Bronchial epithelial cell (primary cell): ENCODE measurements at regions not wholly inside any gene's neighbourhood (a gene's known extent, or its start where the extent isn't known, plus 50 kb on each side); places are given as distances from the start of the nearest gene placed in this dataset.

ENCODE experiments used
- DNase-seq: peaks from one replicate; pipeline ENCODE4 v3.0.0-alpha.2; 2010; ENCODE audit warnings: low read depth
- FAIRE-seq: peaks from 2 replicates; lab custom pipeline; 2011; peaks lifted over from hg19 to GRCh38; lab: Jason Lieb, UNC
- H3K27me3 ChIP-seq: 2 replicates; pipeline ENCODE4 v1.5.1; 2011; ENCODE audit warnings: low read length; ENCODE audit not compliant: control insufficient read depth, insufficient read depth
- H3K36me3 ChIP-seq: 2 replicates; pipeline ENCODE4 v1.5.1; 2011; ENCODE audit warnings: low read length; ENCODE audit not compliant: control insufficient read depth, insufficient read depth
- H3K4me3 ChIP-seq: 2 replicates; pipeline ENCODE4 v1.5.1; 2011; ENCODE audit warnings: mild to moderate bottlenecking, low read depth, low read length, control low read depth
- TF ChIP-seq, protein P1 (sequence below): IDR thresholded peaks from 2 replicates; pipeline ENCODE4 v1.5.1; 2011; ENCODE audit warnings: mild to moderate bottlenecking, moderate library complexity, low read length, control low read depth, inconsistent platforms; ENCODE audit not compliant: insufficient read depth, severe bottlenecking

- DNase-seq: peak; percentile 3
- FAIRE-seq: peak; percentile 94
- TF ChIP-seq, protein P1, sequence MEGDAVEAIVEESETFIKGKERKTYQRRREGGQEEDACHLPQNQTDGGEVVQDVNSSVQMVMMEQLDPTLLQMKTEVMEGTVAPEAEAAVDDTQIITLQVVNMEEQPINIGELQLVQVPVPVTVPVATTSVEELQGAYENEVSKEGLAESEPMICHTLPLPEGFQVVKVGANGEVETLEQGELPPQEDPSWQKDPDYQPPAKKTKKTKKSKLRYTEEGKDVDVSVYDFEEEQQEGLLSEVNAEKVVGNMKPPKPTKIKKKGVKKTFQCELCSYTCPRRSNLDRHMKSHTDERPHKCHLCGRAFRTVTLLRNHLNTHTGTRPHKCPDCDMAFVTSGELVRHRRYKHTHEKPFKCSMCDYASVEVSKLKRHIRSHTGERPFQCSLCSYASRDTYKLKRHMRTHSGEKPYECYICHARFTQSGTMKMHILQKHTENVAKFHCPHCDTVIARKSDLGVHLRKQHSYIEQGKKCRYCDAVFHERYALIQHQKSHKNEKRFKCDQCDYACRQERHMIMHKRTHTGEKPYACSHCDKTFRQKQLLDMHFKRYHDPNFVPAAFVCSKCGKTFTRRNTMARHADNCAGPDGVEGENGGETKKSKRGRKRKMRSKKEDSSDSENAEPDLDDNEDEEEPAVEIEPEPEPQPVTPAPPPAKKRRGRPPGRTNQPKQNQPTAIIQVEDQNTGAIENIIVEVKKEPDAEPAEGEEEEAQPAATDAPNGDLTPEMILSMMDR: no peak
These were observed 581.6 kb downstream of the NPHP4 start for GRCh38 chr1:5410652-5411051.

GRCh38 chr1:5408401-5408800 is 583.8 kb downstream of the NPHP4 start:
- TF ChIP-seq, protein P1: no peak
- Histone ChIP-seq H3K36me3 (no peaks in the 10 kb centered on the region), H3K27me3 (no peaks in the 10 kb centered on the region), H3K4me3 (no peak overlapping the region)
- FAIRE-seq (peak; percentile 94), DNase-seq (no peak)

More at GRCh38 chr1:5410652-5411051, 581.6 kb downstream of the NPHP4 start:
- H3K4me3 ChIP-seq: no peak overlapping the region
- H3K27me3 ChIP-seq: no peaks in the 10 kb centered on the region
- no peaks in the 10 kb centered on the region for H3K36me3 ChIP-seq

GRCh38 chr1:5405263-5405662 is 587.0 kb downstream of the NPHP4 start:
- no peak for DNase-seq
- Histone ChIP-seq H3K4me3 (no peak overlapping the region), H3K36me3 (no peaks in the 10 kb centered on the region), H3K27me3 (no peaks in the 10 kb centered on the region)
- FAIRE-seq: no peak
- TF ChIP-seq, protein P1: no peak

DNA sequence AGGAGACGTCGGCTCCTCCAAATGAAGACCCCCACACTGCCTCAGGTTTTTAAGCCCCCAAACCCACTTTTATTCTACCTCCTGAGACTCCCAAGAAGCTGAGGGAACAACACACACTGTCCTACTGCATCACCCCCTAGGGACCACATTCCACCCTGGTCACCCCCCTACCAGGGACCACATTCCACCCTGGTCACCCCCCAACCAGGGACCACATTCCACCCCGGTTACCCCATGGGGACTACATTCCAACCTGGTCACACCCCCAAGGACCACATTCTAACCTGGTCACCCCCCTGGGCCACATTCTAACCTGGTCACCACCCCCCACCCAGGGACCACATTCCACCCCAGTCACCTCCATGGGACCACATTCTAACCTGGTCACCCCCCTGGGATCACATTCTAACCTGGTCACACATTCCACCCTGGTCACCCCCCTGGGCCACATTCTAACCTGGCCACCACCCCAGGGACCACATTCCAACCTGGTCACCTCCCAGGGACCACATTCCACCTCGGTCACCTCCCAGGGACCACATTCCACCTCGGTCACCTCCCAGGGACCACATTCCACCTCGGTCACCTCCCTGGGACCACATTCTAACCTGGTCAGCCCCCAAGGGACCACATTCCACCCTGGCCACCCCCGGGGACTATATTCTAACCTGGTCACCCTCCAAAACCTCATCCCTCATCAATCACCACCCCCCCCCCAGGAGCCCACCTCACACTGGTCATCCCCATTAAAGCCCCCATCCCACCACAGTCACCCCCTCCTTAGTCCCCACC is 587.6 kb downstream of the NPHP4 start:
- no peak overlapping the region for H3K4me3 ChIP-seq
- no peaks in the 10 kb centered on the region for H3K27me3 ChIP-seq
- H3K36me3 ChIP-seq: no peaks in the 10 kb centered on the region
- TF ChIP-seq, protein P1: no peak
- FAIRE-seq (no peak), DNase-seq (no peak)

- H3K4me3 ChIP-seq: no peak overlapping the region
- H3K27me3 ChIP-seq: no peaks in the 10 kb centered on the region
- FAIRE-seq (no peak), DNase-seq (no peak)
- no peaks in the 10 kb centered on the region for H3K36me3 ChIP-seq
- TF ChIP-seq, protein P1: no peak
These were observed 588.3 kb downstream of the NPHP4 start for GRCh38 chr1:5403935-5404334.

DNA sequence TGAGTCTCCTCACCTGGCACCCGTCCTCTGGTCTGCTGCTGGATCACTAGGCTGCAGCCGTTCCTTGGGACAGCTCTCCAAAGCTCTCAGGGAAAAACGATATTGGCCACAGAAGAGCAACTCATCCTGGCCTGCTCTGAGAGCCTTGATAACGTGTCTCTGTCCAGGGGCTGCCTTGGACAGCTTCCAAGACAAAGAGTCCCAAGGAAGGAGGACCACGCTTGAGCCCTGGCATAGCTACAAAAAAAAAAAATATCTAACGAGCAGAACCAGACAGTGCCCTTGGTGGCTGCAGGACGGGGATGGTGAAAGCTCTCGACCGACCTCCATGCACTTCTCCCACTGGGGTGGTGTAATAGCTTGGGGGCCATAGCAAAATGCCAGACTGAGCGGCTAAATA is 589.6 kb downstream of the NPHP4 start:
- TF ChIP-seq, protein P1: no peak
- DNase-seq: no peak
- no peak overlapping the region for H3K4me3 ChIP-seq
- no peaks in the 10 kb centered on the region for H3K27me3 ChIP-seq
- no peak for FAIRE-seq
- no peaks in the 10 kb centered on the region for H3K36me3 ChIP-seq
